HG02798 (cell line): ENCODE measurements at regions not wholly inside any gene's neighbourhood (a gene's known extent, or its start where the extent isn't known, plus 50 kb on each side); places are given as distances from the start of the nearest gene placed in this dataset.

Experiments
- ATAC-seq: cut with Tn5 transposase; IDR thresholded peaks from one replicate; pipeline ENCODE4 v1.9.1; 2021; ENCODE audit warnings: mild to moderate bottlenecking; ENCODE audit not compliant: unreplicated experiment, poor library complexity

DNA sequence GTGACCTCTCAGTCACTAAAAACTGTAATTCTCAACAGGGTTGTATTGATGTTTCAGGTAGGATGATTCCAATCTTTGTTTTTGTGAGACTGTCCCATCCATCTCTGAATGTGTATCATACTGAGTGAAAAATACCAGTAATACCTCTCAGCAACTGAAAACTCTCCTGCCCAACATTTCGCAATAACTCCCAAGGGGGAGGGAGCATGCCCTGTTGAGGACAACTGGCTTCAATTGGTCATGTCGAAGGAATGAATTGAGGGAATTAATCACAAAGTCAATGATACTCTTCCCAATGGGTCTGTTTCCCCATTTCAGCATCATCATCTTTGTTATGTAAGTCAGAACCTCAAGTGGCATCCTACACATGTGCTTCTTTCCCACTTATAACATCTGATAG is 102.4 kb upstream of the E2F7 start:
- ATAC-seq: no peak

DNA sequence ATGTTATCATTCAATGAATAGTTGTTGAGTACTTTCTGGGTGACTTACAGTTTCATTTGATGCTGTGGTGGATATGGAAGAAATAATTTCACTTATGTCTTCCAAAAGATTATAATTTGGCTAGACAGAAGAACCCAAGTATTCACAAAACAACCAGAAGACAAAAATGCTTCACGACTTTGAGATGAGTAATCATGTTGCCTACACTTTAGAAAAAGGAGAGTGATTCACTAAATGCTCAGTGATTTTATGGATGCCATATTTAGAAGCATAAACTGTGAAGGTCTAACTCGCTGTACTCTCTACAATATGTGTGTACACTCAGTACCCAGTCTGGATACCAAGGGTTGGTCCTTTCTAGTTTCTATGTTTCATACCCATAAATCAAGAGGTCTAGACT is 101.3 kb upstream of the E2F7 start:
- no peak for ATAC-seq

DNA sequence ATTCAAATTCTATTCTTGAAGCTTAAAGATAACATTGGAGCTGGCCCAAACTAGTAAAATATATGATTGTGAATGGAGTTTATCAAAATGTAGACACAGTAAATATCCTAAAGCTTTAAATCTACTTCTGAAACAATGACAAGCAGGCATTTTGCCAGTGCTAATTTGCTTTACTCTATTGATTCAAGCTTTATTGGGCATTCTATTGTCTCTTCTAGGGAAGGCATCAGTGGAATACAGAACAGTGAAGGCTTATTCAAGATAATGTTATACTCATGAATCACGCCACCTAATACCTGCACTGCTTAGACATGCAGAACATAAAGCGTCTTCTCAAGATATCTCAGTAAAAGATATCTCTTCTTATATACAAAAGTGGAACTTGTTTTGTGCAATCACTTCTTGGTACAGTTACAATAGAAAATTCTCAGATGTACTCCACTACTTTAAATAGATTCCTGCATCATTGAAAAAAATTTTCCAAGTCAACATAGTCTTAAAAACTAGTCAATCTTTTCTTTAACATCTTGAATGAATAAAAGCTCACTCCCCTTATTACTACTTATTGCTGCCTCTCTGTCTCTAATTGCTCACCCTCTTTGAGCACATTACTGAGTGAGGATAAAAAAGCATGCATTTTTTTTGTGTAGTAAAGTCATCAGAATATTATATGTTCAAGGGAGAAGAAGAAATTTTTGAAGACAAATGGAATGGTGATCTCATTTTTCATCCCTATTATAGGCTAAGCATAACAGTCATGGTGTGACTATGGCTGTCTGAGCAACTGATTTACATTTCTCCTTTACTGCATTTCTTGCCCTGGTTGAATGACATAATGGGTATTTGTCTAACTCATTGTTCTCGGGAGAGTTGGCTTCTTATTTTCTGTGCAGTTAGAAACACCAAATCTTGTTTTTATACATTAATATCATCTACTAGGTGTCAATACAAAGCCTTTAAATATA is 98.0 kb upstream of the E2F7 start:
- no peak for ATAC-seq

DNA sequence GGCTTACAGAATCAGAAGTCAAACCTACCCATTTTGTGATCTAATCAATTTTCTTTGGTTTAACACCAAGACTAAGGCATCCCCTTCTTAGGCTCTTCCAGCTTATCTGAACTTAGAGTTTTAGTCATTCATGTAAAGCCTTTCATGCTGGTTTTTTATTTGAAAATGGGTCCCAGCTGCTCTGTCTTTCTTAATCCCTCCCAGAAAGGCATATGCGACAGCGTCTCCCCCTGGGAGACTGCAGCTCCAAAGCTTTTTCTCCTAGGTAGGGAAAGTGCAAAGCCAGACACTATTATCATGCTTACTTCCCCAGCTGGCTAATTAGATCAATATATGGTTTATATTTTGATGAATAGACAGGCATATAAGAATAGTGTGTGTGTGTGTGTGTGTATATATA is 96.6 kb upstream of the E2F7 start:
- no peak for ATAC-seq

DNA sequence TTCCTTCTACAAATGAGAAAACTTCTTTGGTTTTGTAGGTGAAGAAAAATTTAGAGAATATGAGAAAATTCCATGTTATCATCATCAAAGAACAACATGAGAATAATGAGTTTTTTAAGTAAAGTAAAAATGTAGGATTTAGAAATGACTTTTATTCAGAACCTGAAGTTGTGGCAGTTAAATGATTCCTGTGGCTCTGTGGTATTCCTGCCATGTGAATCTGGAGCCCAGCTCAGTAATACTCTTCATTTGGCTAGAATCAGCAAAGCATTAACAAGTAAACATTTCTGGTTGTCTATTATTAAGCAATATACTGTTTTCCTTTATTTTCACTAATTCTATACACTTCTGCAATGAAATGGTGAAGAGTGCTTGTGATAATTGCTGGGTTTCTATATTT is 95.6 kb upstream of the E2F7 start:
- no peak for ATAC-seq

DNA sequence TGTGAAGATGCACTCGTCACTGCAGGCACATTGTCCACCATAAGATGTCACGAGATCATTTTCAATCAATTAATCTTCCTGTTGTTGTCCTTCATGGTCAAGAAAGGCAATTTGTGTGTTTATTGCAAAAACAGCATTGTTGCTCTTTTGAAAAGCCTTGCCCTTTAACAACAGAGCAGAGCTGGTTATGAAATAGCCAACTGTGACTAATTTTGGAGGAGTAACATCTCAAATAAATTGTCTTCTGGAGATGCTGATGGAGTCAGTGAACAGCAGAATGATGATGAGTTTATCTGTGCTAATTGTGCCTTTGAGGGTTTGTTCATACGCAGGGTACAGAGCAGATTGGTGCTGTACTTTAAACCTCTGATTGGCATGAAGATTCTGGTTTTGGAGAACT is 88.3 kb upstream of the E2F7 start:
- ATAC-seq: no peak

DNA sequence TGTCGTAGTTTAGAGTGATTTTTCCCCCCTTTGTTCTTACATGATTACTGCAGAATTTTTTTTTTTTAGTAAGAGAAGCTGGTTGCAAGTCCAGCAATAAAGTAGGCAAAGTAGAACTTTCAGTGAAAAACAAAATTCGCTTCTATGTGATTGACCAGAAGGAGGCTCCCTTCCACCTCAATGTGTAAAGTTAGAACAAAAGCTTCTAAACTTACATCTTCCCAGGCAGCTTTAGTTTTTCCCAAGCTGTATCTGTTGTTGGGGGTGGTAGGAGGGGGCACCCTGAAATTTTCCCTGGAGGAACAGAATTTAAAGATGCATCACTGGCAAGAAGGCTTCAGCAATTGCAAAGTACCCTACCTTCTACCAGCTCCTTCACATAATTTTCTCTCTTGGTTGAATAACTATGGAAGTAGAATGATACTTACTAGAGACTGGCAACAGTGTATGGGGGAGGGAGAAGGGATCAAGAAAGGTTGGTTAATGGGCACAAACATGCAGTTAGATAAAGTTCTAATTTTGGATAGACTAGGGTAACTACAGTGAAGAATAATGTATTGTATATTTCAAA is 87.3 kb upstream of the E2F7 start:
- ATAC-seq: no peak

DNA sequence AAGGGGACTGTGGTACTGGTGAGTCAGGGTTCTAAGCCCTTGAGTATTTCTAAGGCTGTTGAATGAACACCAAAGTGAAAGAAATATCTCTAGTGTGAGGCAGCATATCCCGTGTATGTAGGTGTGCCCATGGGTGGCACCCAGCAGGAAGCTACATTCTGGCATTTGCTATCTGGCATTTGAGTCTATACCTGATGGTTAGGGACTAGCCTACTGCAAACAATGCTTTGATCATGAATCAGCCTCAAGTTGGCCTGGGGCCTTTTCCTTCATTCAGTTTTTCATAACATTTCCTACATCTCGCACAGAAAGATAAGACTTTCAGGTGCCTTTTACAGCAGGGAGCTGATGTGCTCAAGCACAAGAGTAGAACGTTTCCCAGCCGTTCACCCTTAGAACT is 85.7 kb upstream of the E2F7 start:
- ATAC-seq: no peak

DNA sequence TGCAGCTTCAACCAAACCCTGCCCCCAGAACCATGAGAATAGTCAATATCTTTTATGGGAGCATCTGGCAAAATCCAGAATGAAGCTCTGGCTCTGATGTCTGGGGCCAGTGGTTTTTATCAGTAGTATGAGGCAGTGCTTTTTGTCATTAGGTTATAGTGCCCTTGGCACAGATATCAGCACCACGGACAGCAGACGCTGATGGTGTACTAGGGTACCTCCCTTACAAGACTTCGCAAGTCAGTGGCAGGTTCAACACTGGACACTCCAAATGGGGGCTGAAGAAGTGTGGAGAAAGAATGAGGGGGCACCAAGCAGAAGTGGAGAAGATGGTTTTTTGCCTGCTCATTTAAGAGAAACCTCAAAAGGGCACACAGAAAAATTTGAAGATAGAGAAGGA is 68.2 kb upstream of the E2F7 start:
- peak; percentile 54 for ATAC-seq

DNA sequence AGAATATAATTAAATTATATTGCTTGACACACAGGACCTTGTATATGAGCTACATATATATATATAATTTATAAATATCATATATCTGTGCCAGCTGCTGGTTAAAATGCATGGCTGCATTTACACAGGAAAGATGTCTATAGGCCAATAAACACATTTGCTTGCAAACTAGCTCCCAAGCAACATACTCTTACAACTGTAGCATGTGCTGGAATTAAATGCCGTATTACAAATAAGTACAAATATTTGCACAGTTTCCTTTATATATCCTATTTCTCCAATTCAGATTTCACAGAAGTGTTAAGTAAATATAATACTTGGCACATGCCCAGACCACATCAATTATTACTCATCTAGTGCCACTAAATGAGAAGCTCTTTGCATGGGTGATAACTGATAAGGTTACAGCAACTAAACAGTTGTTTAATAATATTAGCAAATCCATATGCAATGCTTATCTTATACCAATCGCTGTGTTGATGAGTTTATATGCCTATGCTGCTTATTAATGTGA is 66.7 kb upstream of the E2F7 start:
- ATAC-seq: no peak

DNA sequence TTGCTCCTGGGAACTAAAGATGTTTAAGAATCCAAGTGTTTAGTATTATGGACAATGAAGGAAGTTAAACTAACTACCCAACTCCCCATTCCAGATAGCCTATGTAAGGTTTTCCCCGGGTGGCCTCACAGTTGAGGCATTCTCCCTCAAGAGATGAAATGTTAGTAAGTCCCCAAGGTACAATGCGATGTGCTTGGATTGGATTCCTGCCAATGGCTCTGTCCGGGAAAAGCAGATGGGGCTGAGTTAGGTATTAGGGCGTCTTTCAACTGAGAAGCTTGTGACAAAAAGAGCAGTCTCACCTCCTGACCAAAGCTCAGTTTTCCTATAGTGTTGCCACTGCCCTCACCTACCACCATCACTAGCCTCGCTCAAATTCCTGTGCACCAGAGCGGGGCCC is 64.8 kb upstream of the E2F7 start:
- ATAC-seq: no peak

DNA sequence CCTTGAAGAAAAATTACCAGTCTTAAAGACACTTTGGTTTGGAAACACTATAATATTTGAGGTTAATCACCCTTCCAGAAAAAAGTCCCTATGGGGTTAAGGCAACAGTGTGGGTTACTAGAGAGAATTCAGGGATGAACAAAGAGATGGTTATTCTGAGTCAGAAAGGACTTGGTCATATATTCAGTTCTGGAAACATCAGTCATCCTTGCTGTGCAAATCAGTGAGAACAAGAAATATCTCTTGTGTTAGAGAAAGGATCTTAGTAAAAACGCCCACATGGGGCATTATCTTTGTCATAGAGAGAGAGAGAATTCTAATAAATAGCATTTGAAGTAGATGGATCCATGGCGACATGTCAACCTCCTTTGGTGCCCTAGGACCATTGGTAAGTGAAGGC is 59.4 kb upstream of the E2F7 start:
- peak; percentile 74 for ATAC-seq

DNA sequence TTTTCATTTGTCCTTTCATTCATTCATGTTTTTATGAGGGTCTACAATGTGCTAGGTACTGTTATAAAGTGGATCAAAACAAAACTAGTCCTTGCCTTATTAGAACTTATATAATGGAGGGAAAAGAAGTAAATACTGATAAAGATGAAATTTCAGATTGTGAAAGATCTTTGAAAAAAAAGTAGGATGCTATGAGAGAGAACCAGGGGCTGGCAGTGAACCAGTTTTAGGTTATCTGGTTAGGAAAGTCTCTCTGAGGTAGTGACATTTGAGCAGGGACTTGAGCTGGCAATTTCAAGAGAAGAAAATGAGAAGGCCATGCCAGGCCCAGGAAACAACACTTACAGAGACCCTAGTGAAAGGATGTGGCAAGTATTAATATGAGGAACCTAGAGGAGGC is 57.3 kb upstream of the E2F7 start:
- ATAC-seq: no peak

DNA sequence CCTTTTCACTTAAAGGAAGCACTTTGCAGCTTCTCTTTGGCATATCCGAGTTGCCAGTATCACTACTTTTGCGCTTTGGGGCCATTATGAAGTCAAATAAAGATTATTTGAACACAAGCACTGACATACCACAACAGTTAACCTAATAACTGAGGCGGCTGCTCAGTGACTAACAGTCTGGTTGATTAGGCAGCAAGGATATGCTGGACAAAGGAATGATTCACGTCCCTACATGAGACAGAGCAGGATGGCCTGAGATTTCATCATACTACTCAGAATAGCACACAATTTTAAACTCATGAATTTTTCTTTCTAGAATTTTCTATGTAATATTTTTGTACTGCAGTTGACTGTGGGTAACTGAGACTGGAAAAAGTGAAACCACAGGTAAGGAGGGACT is 56.9 kb upstream of the E2F7 start:
- ATAC-seq: no peak

DNA sequence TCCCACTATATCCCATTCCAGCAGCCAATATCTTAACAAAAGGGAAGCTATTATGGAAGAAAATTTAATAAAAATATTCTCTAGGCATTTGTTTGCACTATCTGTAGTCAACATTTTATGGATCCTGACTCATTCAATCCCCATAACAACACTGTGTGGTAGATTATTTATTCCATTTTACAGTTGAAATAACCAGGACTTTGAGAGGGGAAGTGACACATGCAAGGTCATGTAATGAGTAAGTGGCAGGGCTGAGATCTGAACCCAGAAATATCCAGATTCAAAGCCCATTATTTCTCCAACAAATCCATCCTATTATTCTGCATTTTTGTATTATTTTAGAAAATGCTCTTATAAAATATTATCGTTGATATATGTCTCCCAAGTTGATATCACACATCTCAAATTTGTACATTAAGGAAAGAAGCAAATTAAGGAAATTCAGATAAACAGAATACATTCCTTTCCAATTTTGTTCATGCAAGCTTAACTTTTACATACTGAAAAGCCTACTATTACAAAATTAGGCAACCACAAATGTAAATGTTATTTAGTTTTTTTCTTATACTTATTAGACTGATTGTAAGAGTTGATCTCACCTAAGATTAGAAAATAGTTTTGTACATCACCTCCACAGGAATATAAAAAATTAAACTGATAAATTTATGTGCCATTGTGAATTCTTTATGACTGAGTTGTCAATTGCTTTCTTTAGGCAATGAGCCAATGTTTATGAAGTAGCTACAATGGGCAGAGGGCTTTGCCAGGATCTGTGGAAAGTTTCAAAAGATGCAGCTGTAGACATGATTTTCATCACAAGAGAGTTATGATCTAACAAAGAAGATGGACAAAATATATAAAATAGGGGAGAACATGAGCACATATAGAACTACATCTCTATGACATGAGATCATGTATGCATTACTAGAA is 55.1 kb upstream of the E2F7 start:
- ATAC-seq: no peak

DNA sequence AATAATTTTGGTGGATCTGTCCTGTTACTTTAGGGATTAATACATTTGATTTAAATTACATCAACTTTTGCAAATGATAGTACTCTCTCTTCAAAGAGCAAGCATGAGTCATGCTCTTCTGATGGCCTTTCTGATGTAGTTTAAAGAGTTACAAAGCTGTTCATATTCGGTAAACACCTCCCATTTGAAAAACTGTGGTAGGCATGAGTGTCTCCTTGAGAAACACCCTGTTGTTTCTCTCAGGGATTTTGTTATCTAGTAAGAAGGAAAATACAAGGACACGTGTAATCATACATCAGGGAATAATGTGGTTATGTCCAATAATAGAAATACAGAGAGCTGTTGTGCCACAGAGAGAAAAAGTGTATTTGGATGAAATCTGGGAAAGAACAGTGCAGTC is 53.3 kb upstream of the E2F7 start:
- no peak for ATAC-seq

DNA sequence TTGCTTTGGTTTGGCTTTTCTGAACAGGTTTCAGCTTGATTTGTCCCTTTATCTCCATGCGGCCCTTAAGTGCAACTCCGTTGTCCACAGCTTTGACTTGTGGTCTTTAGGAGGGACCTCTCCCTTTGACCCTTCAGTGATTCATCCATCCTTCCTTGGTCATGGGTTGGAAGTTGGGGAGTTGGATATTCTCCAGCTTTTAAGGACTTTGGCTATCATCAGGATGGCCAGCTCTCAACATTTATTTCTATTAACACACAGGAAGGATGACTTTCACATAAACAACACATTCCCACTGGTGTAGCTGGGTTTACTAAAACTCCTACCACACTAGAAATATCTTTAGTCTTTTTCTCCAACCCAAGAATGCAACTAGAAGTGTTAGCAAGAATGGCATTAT is 50.9 kb upstream of the E2F7 start:
- no peak for ATAC-seq

DNA sequence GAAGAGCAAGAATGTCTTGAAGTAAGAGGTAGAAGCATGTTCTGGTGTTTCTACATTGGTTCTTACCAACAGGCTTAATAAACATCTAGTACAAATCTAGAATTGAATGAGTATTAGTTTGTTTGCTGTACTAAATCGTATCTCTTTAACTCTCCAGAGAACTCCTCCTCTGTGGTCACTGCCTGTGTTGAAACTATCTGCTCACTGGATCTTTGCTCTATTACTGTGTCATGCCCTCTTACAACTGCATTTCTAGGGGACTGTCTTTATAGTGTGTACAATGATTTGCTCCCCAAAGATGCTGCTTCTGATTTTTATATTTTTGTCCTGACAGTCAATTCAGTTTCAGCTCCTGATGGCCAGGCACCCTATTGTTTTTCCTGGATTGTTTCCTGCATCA is 50.1 kb upstream of the E2F7 start:
- no peak for ATAC-seq
